ENCODE measurements at regions not wholly inside any gene's neighbourhood (a gene's known extent, or its start where the extent isn't known, plus 50 kb on each side); places are given as distances from the start of the nearest gene placed in this dataset.

DNA sequence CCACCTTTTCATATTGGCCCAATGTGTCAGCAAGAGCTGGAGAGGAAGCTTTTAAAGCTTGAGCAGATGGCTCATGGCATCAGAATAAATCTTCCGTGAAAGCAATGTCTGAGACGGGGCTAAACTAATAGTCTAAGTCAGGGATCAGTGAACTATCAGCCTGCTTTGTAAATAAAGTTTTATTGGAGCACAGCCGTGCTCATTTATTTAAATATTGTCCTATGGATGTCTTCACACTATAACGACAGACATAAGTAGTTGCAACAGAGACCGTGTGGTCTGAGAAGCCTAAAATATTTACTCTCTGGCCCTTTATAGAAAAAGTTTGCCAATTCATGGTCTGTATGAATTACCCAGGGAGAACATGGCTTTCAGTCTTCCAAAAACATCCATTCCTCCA is 85.6 kb upstream of the SLC44A1 start:
- POLR2A ChIA-PET = interaction anchor here (1.3 kb wide), 1 partner anchor 9 kb away, joined by 4 read pairs; no protein-coding TSS in a partner anchor
- FAIRE-seq = no peak
- Histone ChIP-seq H3K79me2 (ENCODE audit: control insufficient read depth, insufficient read depth, low read length) (no peaks in the 10 kb centered on the region), H3K9me3 (replicated peaks; ENCODE audit: control insufficient read depth, insufficient read depth, low read depth, low read length) (no peaks in the 10 kb centered on the region), H3K4me2 (ENCODE audit: insufficient read depth, low read length) (no peak overlapping the region), H3K9me1 (ENCODE audit: control insufficient read depth, insufficient read depth, low read length) (no peaks in the 10 kb centered on the region), H3K36me3 (ENCODE audit: control insufficient read depth, insufficient read depth, low read length) (no peaks in the 10 kb centered on the region), H3K9ac (ENCODE audit: insufficient read depth in 1 of 2, low read depth in 2 of 2, low read length in 2 of 2) (no peak overlapping the region), H2AFZ (ENCODE audit: low read depth, low read length) (0 out of 2 replicates have a peak overlapping the region, but pooled peaks have one; percentile 37), H3K27ac (ENCODE audit: extremely low read depth, low read depth, low read length) (no peak overlapping the region), H3K27me3 (ENCODE audit: control insufficient read depth in 2 of 2, insufficient read depth in 2 of 2, low read length in 2 of 2) (no peaks in the 10 kb centered on the region), H3K4me1 (replicated peaks in 1 of 2; ENCODE audit: control insufficient read depth in 2 of 2, insufficient read depth in 2 of 2, low read length in 2 of 2) (no peaks in the 10 kb centered on the region), H4K20me1 (replicated peaks; ENCODE audit: control insufficient read depth, insufficient read depth, low read length) (no peaks in the 10 kb centered on the region), H3K4me3 (no peak overlapping the region)
- DNase-seq (ENCODE audit: extremely low read depth in 1 of 4, low spot score in 3 of 4) = no peak
- CTCF ChIA-PET (ENCODE audit: low intra/inter-chr PET ratio) = interaction anchor here (1.3 kb wide), 1 partner anchor 257 kb away, joined by 3 read pairs; no protein-coding TSS in a partner anchor
- no peak for ATAC-seq
- intact Hi-C loops (cut with micrococcal nuclease) (loop anchor here (1.0 to 5.0 kb wide), 2 partner anchors 232 to 256 kb away; partner anchors contain the start of gene ABCA1), in situ Hi-C loops (cut with MboI) (loop anchor here (5.0 kb wide), 1 partner anchor 297 kb away; no protein-coding TSS in a partner anchor)
- WGBS (ENCODE audit: insufficient coverage, low coverage, missing lambda C conversion rate) = 4% methylated on average over 5 of the region's 5 CpGs
- TF ChIP-seq ZNF668 (CRISPR knock-in tag; IDR thresholded peaks at IDR 0.05) (no peak), PML (IDR thresholded peaks at IDR 0.05; ENCODE audit: low read length) (no peak), MTA3 (IDR thresholded peaks at IDR 0.05; ENCODE audit: borderline replicate concordance) (no peak), MED1 (CRISPR knock-in tag; IDR thresholded peaks at IDR 0.05; ENCODE audit: borderline replicate concordance) (no peak), FOSL1 (tag; conservative IDR thresholded peaks at IDR 0.05) (no peak)
- TF ChIP-seq, protein P1, sequence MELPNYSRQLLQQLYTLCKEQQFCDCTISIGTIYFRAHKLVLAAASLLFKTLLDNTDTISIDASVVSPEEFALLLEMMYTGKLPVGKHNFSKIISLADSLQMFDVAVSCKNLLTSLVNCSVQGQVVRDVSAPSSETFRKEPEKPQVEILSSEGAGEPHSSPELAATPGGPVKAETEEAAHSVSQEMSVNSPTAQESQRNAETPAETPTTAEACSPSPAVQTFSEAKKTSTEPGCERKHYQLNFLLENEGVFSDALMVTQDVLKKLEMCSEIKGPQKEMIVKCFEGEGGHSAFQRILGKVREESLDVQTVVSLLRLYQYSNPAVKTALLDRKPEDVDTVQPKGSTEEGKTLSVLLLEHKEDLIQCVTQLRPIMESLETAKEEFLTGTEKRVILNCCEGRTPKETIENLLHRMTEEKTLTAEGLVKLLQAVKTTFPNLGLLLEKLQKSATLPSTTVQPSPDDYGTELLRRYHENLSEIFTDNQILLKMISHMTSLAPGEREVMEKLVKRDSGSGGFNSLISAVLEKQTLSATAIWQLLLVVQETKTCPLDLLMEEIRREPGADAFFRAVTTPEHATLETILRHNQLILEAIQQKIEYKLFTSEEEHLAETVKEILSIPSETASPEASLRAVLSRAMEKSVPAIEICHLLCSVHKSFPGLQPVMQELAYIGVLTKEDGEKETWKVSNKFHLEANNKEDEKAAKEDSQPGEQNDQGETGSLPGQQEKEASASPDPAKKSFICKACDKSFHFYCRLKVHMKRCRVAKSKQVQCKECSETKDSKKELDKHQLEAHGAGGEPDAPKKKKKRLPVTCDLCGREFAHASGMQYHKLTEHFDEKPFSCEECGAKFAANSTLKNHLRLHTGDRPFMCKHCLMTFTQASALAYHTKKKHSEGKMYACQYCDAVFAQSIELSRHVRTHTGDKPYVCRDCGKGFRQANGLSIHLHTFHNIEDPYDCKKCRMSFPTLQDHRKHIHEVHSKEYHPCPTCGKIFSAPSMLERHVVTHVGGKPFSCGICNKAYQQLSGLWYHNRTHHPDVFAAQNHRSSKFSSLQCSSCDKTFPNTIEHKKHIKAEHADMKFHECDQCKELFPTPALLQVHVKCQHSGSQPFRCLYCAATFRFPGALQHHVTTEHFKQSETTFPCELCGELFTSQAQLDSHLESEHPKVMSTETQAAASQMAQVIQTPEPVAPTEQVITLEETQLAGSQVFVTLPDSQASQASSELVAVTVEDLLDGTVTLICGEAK (IDR thresholded peaks at IDR 0.05) = peak; percentile 71
- TF ChIP-seq, protein P1 (CRISPR knock-in tag; IDR thresholded peaks at IDR 0.05) = no peak
- TF ChIP-seq, protein P2, sequence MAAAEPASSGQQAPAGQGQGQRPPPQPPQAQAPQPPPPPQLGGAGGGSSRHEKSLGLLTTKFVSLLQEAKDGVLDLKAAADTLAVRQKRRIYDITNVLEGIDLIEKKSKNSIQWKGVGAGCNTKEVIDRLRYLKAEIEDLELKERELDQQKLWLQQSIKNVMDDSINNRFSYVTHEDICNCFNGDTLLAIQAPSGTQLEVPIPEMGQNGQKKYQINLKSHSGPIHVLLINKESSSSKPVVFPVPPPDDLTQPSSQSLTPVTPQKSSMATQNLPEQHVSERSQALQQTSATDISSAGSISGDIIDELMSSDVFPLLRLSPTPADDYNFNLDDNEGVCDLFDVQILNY (CRISPR knock-in tag; IDR thresholded peaks at IDR 0.05) = no peak
- BruUV-seq (replicated peaks) = no TSS peak

Measured in K562 (cell line).